AG04449 (cell line): ENCODE measurements at regions not wholly inside any gene's neighbourhood (a gene's known extent, or its start where the extent isn't known, plus 50 kb on each side); places are given as distances from the start of the nearest gene placed in this dataset.
"Not testable (repeated sequence)": the region's sequence is repeated elsewhere in the genome, so short reads cannot be mapped to it uniquely, and the experiment has no call there.

Source experiments
- CTCF ChIA-PET: fragments of 350-600 bp; formaldehyde crosslinking; extraction: SDS; loops from one replicate; lab custom pipeline; 2021; ENCODE audit warnings: antibody characterized with exemption; lab: Yijun Ruan, JAX
- POLR2A ChIA-PET: fragments of 400-600, 350-600 bp; formaldehyde crosslinking; extraction: SDS; loops from one replicate; lab custom pipeline; 2020; ENCODE audit warnings: antibody characterized with exemption, inconsistent platforms; lab: Yijun Ruan, JAX
- DNase-seq: peaks from one replicate; pipeline ENCODE4 v3.0.0-alpha.2; 2010; ENCODE audit warnings: low read depth, low spot score
- H3K4me3 ChIP-seq: 2 replicates; pipeline ENCODE4 v1.5.1; 2011; ENCODE audit warnings: low read depth, mild to moderate bottlenecking, control low read depth, low read length
- TF ChIP-seq, protein P1 (sequence below): IDR thresholded peaks from one replicate; pipeline ENCODE4 v1.5.1; 2011; ENCODE audit warnings: mild to moderate bottlenecking, moderate library complexity, low read length, control low read depth, inconsistent platforms; ENCODE audit not compliant: insufficient read depth; ENCODE audit errors: missing control alignments

DNA sequence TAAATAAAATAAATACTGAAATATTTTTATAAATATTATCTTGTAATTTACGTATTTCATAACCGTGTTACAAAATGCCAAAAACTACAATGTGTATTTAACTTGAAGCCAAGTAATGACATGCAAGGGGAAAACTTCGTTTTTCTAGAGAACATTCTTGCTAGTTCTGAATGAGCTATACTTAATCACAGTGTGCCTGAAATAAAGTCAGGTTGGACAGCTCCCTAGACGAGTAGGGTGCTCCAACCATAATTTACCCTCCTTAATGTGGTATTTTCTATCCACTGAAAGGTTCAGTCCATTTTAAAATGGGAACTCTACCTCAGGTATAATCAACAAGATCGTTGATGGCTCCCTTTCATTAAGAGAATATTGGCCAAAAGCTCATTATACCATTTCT, 194.5 kb upstream of the AHR start:
- no peak overlapping the region for H3K4me3 ChIP-seq
- DNase-seq: no peak
- TF ChIP-seq, protein P1, sequence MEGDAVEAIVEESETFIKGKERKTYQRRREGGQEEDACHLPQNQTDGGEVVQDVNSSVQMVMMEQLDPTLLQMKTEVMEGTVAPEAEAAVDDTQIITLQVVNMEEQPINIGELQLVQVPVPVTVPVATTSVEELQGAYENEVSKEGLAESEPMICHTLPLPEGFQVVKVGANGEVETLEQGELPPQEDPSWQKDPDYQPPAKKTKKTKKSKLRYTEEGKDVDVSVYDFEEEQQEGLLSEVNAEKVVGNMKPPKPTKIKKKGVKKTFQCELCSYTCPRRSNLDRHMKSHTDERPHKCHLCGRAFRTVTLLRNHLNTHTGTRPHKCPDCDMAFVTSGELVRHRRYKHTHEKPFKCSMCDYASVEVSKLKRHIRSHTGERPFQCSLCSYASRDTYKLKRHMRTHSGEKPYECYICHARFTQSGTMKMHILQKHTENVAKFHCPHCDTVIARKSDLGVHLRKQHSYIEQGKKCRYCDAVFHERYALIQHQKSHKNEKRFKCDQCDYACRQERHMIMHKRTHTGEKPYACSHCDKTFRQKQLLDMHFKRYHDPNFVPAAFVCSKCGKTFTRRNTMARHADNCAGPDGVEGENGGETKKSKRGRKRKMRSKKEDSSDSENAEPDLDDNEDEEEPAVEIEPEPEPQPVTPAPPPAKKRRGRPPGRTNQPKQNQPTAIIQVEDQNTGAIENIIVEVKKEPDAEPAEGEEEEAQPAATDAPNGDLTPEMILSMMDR: no peak
- POLR2A ChIA-PET: no interaction called here
- CTCF ChIA-PET: no interaction called here

DNA sequence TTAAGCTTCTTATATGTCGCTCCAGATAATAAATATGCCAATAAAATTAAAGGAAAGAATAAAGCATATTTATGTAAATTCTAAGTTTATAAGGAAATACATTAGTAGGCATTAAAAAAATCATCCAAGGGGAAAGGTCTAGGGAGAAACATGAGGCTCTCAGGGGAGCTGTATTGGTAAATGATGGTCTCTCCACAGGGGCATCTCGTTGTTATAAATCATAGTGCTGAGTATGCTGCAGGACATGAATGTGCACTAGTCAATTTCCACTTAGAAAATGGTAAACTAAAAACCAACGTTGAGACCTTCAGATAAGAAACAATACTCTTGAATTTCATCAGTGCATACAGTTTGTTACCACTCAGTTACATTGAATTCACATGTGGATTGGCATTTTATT, 194.0 kb upstream of the AHR start:
- H3K4me3 ChIP-seq: no peak overlapping the region
- ChIA-PET CTCF (interaction anchor here (1.6 kb wide), 1 partner anchor 9 kb away, joined by 4 read pairs; no protein-coding TSS in a partner anchor), POLR2A (no interaction called here)
- TF ChIP-seq, protein P1: no peak
- DNase-seq: no peak

DNA sequence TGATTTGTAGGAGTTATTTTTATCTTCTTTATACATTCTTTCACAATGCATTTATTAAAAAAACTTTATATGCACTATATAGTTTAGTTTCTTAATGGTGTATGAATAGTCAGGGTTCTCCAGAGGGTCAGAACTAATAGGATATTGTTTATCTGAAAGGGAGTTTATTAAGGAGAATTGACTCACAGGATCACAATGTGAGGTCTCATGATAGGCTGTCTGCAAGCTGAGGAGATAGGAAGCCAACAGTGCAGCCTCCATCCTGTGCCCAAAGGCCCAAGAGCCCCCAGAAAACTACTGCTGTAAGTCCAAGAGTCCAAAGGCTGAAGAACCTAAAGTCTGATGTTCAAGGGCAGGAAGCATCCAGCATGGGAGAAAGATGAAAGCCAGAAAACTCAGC, 192.8 kb upstream of the AHR start:
- TF ChIP-seq, protein P1: no peak
- no peak for DNase-seq
- ChIA-PET CTCF (interaction anchor here (1.6 to 3.7 kb wide), 2 partner anchors 10 to 42 kb away, joined by 4 to 12 read pairs; no protein-coding TSS in a partner anchor), POLR2A (no interaction called here)
- H3K4me3 ChIP-seq: no peak overlapping the region

DNA sequence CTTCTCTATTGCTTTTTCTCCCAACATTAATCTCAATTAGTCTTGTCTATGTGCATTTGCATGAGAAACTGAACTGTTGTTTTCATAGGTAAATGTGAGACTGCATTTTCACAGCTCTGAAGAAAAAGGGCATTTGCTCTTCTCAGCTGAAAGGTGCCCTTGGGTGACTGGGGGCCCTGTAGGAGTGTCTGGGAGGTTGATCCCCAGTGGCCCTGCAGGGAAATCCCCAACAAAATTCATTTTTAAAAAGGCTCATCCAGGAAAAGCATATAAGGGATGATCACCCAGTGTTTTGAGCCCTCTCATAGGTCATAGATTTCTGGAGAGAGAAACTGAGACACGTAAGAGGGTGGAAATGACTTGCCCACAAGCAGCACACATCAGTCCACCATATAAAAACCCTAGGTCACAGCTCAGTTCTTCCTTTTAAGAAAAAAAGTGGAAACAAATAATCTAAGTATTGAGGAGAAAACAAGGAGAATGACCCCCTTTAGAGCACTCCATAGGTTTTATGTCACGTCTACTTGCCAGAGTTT, 190.3 kb upstream of the AHR start:
- ChIA-PET POLR2A (no interaction called here), CTCF (interaction anchor here (3.7 kb wide), 1 partner anchor 45 kb away, joined by 12 read pairs; no protein-coding TSS in a partner anchor)
- no peak for DNase-seq
- TF ChIP-seq, protein P1: no peak
- no peak overlapping the region for H3K4me3 ChIP-seq

DNA sequence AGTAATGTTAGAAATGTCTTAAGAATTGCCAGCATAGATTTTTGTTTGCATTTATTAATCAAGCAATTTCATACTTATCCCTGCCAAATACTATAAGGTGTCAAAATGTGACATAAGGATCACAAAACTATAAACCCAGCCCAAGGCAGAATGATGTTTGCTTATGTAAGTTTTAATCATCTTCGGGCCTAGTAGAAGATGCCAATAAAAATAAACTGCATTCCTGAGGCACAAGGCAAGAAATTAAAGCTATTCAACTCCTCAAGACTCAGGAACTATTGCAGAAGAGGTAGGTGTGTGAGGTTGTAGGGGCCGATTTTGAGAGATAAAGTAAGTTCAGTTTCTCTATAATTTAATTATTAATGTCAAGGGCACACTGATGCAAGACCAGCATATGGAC, 189.4 kb upstream of the AHR start:
- TF ChIP-seq, protein P1: no peak
- ChIA-PET CTCF (no interaction called here), POLR2A (no interaction called here)
- no peak for DNase-seq
- no peak overlapping the region for H3K4me3 ChIP-seq

DNA sequence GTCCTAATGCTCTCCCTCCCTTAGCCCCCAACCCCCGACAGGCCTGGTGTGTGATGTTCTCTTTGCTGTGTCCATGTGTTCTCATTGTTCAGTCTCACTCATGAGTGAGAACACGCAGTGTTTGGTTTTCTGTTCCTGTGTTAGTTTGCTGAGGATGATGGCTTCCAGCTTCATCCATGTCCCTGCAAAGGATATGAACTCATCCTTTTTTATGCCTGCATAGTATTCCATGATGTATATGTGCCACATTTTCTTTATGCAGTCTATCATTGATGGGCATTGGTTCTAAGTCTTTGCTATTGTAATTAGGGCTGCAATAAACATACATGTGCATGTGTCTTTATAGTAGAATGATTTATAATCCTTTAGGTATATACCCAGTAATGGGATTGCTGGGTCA, 184.7 kb upstream of the AHR start:
- POLR2A ChIA-PET, DNase-seq, CTCF ChIA-PET, H3K4me3 ChIP-seq: not testable (repeated sequence)

DNA sequence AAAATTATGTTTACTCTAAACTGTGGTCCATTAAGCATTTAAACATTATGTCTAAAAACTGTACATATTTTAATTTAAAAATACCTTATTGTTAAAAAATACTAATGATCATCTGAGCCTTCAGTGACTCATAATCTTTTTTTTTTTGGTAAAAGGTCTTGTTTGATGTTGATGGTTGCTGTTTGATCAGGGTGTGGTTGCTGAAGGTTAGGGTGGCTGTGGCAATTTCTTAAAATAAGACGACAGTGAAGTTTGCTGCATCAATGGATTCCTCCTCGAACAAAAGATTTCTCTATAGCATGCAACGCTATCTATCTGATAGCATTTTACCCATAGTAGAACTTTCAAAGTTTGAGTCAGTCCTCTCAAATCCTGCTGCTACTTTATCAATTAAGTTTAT, 180.0 kb upstream of the AHR start:
- ChIA-PET CTCF (no interaction called here), POLR2A (no interaction called here)
- TF ChIP-seq, protein P1: no peak
- no peak overlapping the region for H3K4me3 ChIP-seq
- DNase-seq: no peak
